ENCODE measurements at regions not wholly inside any gene's neighbourhood (a gene's known extent, or its start where the extent isn't known, plus 50 kb on each side); places are given as distances from the start of the nearest gene placed in this dataset.

GRCh38 chr2:49861821-49862220 lies 707.5 kb upstream of the FSHR start:
- TF ChIP-seq CTCF (IDR thresholded peaks at IDR 0.05; ENCODE audit: insufficient read depth, low read depth, low read length, missing control alignments) = no peak
- no peak overlapping the region for H3K4me3 ChIP-seq (ENCODE audit: low read length)
- DNase-seq (ENCODE audit: low read depth) = no peak

GRCh38 chr2:49860834-49861233 lies 706.5 kb upstream of the FSHR start:
- TF ChIP-seq CTCF (IDR thresholded peaks at IDR 0.05; ENCODE audit: insufficient read depth, low read depth, low read length, missing control alignments) = no peak
- DNase-seq (ENCODE audit: low read depth) = no peak
- H3K4me3 ChIP-seq (ENCODE audit: low read length) = no peak overlapping the region

GRCh38 chr2:49860170-49860569 lies 705.9 kb upstream of the FSHR start:
- no peak for DNase-seq (ENCODE audit: low read depth)
- H3K4me3 ChIP-seq (ENCODE audit: low read length) = no peak overlapping the region
- TF ChIP-seq CTCF (IDR thresholded peaks at IDR 0.05; ENCODE audit: insufficient read depth, low read depth, low read length, missing control alignments) = no peak

- no peak for DNase-seq (ENCODE audit: low read depth)
- no peak for TF ChIP-seq CTCF (IDR thresholded peaks at IDR 0.05; ENCODE audit: insufficient read depth, low read depth, low read length, missing control alignments)
- H3K4me3 ChIP-seq (ENCODE audit: low read length) = no peak overlapping the region
These were observed 704.3 kb upstream of the FSHR start for GRCh38 chr2:49858657-49859056.

- TF ChIP-seq CTCF (IDR thresholded peaks at IDR 0.05; ENCODE audit: insufficient read depth, low read depth, low read length, missing control alignments) = no peak
- DNase-seq (ENCODE audit: low read depth) = no peak
- no peak overlapping the region for H3K4me3 ChIP-seq (ENCODE audit: low read length)
These were observed 703.8 kb upstream of the FSHR start for GRCh38 chr2:49858113-49858490.

- no peak for DNase-seq (ENCODE audit: low read depth)
- no peak for TF ChIP-seq CTCF (IDR thresholded peaks at IDR 0.05; ENCODE audit: insufficient read depth, low read depth, low read length, missing control alignments)
- no peak overlapping the region for H3K4me3 ChIP-seq (ENCODE audit: low read length)
These were observed 703.2 kb upstream of the FSHR start for GRCh38 chr2:49857371-49858112.

GRCh38 chr2:49845671-49846070 lies 691.4 kb upstream of the FSHR start:
- no peak for DNase-seq (ENCODE audit: low read depth)
- H3K4me3 ChIP-seq (ENCODE audit: low read length) = no peak overlapping the region
- TF ChIP-seq CTCF (IDR thresholded peaks at IDR 0.05; ENCODE audit: insufficient read depth, low read depth, low read length, missing control alignments) = no peak
